Chondrocyte (in vitro differentiated cells): ENCODE measurements at regions not wholly inside any gene's neighbourhood (a gene's known extent, or its start where the extent isn't known, plus 50 kb on each side); places are given as distances from the start of the nearest gene placed in this dataset.

Experiments
- DNase-seq: peaks from one replicate; pipeline ENCODE4 v3.0.0; 2021; ENCODE audit warnings: mixed read lengths, low spot score
- H3K27ac Mint-ChIP-seq: one replicate; pipeline ENCODE4 v1.8.0; 2021; ENCODE audit warnings: mild to moderate bottlenecking, moderate library complexity, mixed read lengths; ENCODE audit not compliant: unreplicated experiment
- H3K27me3 Mint-ChIP-seq: 2 replicates; pipeline ENCODE4 v1.8.0; 2021; ENCODE audit warnings: low read depth, mixed read lengths
- H3K36me3 Mint-ChIP-seq: 2 replicates; pipeline ENCODE4 v1.8.0; 2021; ENCODE audit warnings: low read depth, mixed read lengths
- H3K4me1 Mint-ChIP-seq: 2 replicates; pipeline ENCODE4 v1.8.0; 2021; ENCODE audit warnings: low read depth, mild to moderate bottlenecking, mixed read lengths
- H3K4me3 Mint-ChIP-seq: one replicate; pipeline ENCODE4 v1.8.0; 2021; ENCODE audit warnings: mild to moderate bottlenecking, moderate library complexity, mixed read lengths; ENCODE audit not compliant: unreplicated experiment
- H3K9me3 Mint-ChIP-seq: 2 replicates; pipeline ENCODE4 v1.8.0; 2021; ENCODE audit warnings: low read depth, mixed read lengths
- CTCF ChIP-seq: fragments of 200-600 bp; sonication (generic); IDR thresholded peaks from 2 replicates; pipeline ENCODE4 v1.5.0; 2021; ENCODE audit warnings: antibody characterized with exemption, mild to moderate bottlenecking, moderate library complexity

GRCh38 chr3:14290631-14291385, 111.6 kb upstream of the SLC6A6 start:
- peak overlapping the region; percentile 91 for H3K27ac Mint-ChIP-seq
- peaks cover 36% of the 10 kb centered on the region for H3K4me1 Mint-ChIP-seq
- no peak overlapping the region for H3K4me3 Mint-ChIP-seq
- no peaks in the 10 kb centered on the region for H3K27me3 Mint-ChIP-seq
- TF ChIP-seq CTCF, result no peak
- no peak for DNase-seq
- H3K36me3 Mint-ChIP-seq, result no peaks in the 10 kb centered on the region
- H3K9me3 Mint-ChIP-seq, result no peaks in the 10 kb centered on the region

GRCh38 chr3:14295037-14295436, 107.4 kb upstream of the SLC6A6 start:
- no peak for TF ChIP-seq CTCF
- no peaks in the 10 kb centered on the region for H3K9me3 Mint-ChIP-seq
- H3K36me3 Mint-ChIP-seq, result no peaks in the 10 kb centered on the region
- peaks cover 27% of the 10 kb centered on the region for H3K4me1 Mint-ChIP-seq
- H3K27me3 Mint-ChIP-seq, result no peaks in the 10 kb centered on the region
- H3K4me3 Mint-ChIP-seq, result no peak overlapping the region
- no peak for DNase-seq
- H3K27ac Mint-ChIP-seq, result no peak overlapping the region

GRCh38 chr3:14295801-14296200, 106.6 kb upstream of the SLC6A6 start:
- H3K4me3 Mint-ChIP-seq, result no peak overlapping the region
- no peak for DNase-seq
- no peaks in the 10 kb centered on the region for H3K36me3 Mint-ChIP-seq
- no peaks in the 10 kb centered on the region for H3K27me3 Mint-ChIP-seq
- peaks cover 19% of the 10 kb centered on the region for H3K4me1 Mint-ChIP-seq
- no peaks in the 10 kb centered on the region for H3K9me3 Mint-ChIP-seq
- TF ChIP-seq CTCF, result no peak
- H3K27ac Mint-ChIP-seq, result no peak overlapping the region

GRCh38 chr3:14297305-14297704, 105.1 kb upstream of the SLC6A6 start:
- Mint-ChIP-seq H3K4me1 (peaks cover 12% of the 10 kb centered on the region), H3K27ac (no peak overlapping the region), H3K4me3 (no peak overlapping the region), H3K27me3 (no peaks in the 10 kb centered on the region), H3K36me3 (no peaks in the 10 kb centered on the region), H3K9me3 (no peaks in the 10 kb centered on the region)
- no peak for DNase-seq
- TF ChIP-seq CTCF, result no peak

- Mint-ChIP-seq H3K4me1 (peaks cover 12% of the 10 kb centered on the region), H3K27me3 (no peaks in the 10 kb centered on the region), H3K36me3 (no peaks in the 10 kb centered on the region), H3K27ac (no peak overlapping the region), H3K4me3 (no peak overlapping the region), H3K9me3 (no peaks in the 10 kb centered on the region)
- TF ChIP-seq CTCF, result no peak
- DNase-seq, result no peak
Measured at GRCh38 chr3:14297784-14298236, 104.6 kb upstream of the SLC6A6 start.
